HG02571 (cell line): ENCODE measurements at regions not wholly inside any gene's neighbourhood (a gene's known extent, or its start where the extent isn't known, plus 50 kb on each side); places are given as distances from the start of the nearest gene placed in this dataset.
"Not testable (repeated sequence)": the region's sequence is repeated elsewhere in the genome, so short reads cannot be mapped to it uniquely, and the experiment has no call there.

Experiments
- ATAC-seq: cut with Tn5 transposase; IDR thresholded peaks from one replicate; pipeline ENCODE4 v1.9.1; 2021; ENCODE audit warnings: mild to moderate bottlenecking, moderate library complexity; ENCODE audit not compliant: unreplicated experiment

DNA sequence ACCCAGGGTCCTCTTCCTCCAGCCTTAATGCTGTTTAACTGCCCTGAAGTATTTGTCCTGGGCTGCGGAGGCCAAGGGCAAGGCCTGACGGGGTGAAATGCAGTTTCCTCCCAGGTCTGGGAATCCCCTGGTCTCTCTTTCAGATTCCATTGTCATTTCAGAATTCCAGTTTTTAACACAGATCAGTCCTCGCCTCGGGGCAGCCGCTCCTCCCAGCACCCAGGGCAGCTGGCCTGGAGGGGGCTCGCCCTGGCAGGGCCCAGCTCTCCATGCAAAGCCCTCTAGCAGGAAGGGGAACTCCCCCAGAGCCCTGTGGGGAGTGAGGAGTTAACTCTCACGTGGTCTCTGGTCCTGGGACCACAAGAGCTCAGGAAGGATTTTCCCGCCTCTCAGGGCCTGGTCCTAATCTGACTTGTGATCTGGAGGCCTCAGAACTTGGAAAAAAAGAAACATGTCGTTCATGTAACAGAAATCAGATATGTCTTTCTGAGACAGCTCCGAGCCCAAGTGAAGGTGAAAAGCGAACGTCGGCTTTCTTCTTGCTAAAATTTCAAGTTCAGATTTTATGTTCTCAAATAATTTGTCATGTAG, 265.6 kb upstream of the SFSWAP start:
- no peak for ATAC-seq

DNA sequence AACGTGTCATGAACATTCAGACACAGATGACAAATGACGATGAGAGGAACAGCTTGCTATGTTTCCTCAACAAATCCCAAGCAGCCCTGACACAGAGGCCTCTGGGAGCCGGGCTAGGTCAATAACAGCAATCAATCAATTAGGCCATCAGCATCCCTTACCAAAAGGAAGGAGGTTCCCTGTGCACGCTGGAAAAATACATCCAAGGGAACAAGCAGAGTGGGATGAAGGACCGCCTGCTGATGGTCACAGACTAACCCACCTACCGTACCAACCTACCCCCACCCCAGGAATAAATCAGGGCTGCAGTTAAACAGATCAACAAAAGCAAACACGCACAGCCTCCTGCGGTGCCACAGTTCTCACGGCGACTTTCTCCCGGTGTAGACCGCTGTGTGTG, 265.1 kb upstream of the SFSWAP start:
- ATAC-seq = no peak

DNA sequence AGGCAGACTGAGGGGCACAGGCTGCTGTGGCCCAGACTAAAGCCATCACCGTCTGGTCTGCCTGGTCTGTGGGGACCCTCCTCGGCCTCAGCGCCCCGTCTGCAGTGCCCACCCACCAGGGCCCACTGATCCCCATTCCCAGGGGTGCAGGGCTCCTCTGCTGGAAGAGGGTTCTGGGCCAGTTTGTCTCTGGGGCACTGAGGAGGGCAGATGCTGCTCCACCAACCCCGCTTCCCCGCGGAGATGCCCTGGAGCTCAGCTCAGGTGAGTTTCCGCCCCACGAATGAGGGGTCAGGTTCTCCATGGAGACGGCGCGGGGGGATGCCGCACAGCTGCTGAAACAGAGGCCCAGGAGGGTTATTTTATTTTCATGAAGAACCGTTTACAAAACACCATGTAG, 263.3 kb upstream of the SFSWAP start:
- not testable (repeated sequence) for ATAC-seq

DNA sequence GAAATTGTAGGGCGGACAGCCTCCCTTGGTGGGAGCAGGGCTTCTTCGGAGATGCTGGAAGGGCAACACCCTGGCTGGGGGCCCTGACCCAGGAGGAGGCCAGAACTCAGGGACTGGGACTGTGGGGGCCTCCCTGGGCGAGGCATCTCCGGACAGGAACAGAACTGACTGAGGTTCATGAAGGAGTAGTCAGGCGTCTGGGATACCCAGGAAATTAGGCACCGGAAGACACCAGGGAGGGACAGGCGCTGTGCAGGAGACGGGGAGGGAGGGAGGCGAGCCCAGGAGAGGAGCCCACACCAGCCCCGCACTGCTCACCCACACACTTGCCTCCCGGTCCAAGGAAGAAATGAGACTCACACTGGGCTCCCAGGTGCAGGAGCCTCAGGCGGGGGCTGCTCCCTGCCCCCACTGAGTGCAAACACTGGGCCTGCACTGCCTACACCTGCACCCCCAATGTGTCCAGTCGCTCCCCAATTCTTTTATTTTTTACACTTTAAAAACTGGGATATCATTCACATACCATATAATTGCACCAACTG, 262.6 kb upstream of the SFSWAP start:
- ATAC-seq = no peak

DNA sequence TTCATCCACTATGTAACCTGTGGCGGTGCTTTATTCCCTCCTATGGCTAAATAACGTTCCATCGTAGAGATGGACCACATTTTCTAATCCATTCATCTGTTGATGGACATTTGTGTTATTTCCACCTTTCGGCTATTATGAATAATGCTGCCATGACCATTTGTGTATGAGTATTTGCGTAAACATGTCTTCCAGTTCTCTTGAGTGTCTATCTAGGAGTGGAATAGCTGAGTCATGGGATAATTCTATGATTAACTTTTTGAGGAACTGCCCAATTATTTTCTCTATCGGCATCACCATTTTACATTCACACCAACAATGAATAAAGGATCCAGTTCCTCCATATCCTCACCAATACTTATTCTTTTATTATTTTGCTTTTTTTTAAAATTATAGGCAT, 261.9 kb upstream of the SFSWAP start:
- no peak for ATAC-seq

DNA sequence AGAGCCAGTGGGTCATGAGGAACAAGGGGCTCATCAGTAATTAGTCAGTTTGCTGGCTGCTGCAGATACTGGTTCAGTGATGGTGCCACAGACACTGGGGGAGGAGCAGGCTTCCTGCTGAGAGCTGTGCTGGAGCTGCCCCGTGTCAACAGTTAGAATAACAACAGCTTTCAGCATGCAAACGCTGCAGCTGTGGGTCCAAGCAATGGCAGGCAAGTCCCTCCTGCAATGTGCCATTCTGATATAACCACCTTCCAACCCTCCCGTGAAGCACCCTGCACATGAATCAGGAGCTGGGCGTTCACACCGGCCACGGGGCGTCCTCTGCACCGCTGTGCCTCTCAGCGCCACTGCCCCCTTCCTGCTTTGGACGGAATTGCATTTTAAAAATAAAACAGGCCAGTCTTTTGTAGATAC, 258.4 kb upstream of the SFSWAP start:
- ATAC-seq = no peak

DNA sequence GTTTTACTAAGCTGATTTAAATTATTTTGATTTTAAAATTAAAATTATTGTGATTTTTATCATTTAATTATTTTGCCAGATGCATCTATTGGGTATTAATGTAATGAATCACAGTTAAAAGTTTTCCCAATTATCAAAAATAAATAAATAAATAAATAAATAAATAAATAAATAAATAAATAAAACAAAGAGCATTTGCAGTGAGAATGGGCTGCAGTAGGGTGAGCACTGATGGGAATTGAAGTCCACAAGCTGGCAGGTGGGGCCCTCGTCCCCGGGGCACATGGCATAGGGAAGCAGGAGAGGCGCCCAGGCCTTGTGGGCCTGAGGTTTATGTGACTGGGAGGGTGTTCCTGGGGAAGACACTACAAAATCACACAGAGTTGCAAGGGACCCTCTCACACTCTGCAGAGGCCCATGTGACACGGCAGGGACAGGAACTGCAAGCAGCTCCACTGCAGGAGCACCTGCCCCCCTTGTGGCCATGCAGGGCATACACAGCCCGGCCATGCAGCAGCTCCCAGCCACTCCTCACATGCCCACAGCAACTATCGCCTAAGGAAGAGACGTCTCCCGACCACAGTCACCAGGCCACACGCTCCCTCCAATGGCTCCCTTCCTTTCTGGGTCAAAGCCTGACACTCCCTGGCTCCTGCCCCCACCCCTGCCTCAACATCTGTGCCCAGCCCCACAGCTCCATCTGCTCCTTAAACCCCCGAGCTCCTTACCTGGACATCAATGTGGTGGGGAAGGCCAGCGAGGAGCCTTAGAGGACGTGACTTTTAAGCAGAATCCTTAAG, 256.3 kb upstream of the SFSWAP start:
- peak; percentile 58 for ATAC-seq

DNA sequence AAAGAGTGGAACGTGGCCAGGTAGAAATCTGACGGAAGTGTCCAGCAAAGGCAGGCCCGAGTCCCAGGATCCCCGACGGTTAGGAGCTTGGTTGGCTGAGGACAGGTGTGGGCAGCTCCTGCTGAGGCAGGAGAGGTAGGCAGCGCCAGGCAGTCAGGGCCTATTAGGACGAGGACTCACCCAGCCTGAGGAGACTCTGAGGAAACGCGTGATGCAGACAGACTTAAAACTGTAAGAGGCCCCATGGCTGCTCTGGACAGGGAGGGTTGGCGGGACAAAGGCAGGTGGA, 255.7 kb upstream of the SFSWAP start:
- ATAC-seq = no peak

DNA sequence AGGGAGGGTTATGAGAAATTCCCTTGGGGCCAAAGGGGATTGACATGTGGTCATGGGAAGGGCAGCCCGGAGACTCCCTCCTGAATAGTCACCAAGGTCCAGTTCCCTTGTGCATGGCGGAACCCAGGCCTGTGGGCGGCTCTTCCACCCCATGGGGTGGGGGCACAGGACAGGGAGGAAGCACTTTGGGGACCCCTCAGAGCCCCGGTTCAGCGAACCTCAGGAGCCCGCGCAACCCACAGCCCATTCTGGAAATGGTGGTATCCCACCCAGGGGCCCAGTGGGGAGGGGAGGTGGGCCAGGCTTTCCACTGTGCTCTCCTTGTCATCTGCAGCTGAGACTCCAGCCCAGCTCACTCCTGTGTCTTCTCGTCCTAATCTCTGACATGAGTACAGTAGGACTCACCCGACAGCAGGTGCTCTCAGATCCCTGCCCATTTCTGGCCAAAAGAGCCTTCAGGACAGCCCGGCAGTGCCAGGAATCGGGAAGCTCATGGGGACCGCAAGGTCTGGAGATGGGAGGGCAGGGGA, 255.2 kb upstream of the SFSWAP start:
- ATAC-seq = no peak

DNA sequence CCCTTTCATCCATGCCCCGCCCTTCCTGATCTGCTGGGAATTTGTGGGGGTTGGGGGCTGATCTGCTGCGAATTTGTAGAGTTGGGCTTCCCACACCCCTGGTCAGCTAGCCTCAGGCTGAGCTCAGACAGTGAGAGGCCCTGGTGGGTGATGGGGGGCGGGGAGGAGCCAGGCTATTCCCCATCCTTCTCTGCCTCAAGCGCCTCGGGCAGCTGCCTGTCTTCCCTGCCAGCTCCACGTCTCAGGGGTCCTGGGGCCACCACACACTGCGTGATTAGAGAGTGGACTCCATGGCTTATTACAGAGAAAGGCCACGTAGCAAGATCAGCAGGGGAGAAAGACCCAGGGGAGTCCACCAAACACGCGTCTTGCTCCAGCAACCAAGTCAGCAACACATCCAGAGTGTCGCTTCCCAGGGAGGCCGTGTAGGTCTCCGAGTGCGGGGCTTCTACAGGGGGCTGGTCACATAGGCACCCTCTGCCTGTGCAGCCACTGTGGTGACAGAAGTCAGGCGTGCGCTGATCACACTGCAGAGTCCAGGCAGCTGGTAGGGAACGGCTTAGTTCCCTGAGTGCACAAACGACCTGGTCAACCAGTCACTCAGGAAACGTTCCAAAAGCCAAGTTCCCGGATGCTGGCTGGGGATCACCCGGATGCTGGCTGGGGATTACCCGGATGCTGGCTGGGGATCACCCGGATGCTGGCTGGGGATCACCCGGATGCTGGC, 254.4 kb upstream of the SFSWAP start:
- no peak for ATAC-seq

DNA sequence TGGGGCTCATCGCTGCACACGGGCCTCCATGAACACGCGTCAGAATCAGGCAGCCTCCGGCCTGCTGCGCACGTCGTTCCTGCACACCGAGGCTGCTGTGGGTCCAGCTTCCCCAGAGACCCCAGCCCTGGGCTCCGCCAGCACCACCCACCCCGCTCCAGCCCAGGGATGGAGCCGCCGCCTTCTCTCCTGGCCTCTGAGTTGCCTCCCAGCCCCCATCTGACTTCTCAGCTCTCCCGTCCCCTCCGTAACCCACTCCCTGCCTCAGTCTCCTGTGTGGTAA, 253.9 kb upstream of the SFSWAP start:
- no peak for ATAC-seq

DNA sequence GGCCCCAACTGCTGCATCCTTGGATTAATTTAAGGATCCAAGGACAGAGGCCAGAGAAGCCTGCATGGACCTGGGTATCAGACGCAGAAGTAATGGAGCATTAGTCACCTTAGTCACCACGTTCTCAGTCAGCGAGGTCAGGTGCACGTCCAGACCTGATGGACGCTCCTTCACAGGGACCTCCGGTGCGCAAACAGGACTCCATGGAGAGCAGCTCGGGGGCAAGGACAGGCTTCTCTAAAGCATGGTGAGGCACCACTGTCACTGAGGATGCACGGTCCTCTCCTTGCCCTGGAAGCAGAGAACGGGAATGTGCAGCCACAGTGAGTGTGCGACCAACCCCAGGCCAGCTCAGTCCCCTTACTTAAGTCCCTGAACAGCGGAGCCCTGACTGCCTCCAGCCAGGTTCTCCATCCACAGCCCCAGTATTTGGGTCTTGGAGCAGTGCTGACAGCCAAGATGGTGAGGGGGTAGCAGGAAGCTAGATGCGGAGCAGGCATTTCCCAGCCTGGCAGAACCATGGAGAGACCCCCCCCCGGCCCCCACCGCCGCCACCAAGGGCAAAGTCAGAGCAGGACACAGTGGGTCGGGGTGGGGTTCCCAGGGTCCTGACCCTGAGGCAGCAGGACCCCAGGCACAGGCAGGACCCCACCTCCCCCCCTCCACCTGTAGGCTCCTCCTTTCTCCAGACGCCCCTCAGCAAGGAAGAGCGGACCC, 253.4 kb upstream of the SFSWAP start:
- ATAC-seq = no peak

DNA sequence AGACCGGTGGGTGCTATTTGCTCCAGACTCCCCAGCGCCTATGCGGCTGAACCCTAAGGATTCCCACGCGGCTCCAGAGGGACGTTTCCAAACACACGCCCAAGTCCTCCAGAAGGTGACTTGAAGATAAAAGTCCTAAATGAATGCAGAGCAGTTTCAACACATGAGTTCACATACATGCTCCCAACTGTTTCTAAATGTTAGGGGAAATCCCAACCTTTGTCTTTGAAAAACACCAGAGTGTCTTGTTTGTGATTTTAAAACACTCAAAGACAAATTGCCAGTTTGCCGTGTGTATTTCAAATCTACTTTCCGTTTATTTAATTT, 252.9 kb upstream of the SFSWAP start:
- no peak for ATAC-seq

DNA sequence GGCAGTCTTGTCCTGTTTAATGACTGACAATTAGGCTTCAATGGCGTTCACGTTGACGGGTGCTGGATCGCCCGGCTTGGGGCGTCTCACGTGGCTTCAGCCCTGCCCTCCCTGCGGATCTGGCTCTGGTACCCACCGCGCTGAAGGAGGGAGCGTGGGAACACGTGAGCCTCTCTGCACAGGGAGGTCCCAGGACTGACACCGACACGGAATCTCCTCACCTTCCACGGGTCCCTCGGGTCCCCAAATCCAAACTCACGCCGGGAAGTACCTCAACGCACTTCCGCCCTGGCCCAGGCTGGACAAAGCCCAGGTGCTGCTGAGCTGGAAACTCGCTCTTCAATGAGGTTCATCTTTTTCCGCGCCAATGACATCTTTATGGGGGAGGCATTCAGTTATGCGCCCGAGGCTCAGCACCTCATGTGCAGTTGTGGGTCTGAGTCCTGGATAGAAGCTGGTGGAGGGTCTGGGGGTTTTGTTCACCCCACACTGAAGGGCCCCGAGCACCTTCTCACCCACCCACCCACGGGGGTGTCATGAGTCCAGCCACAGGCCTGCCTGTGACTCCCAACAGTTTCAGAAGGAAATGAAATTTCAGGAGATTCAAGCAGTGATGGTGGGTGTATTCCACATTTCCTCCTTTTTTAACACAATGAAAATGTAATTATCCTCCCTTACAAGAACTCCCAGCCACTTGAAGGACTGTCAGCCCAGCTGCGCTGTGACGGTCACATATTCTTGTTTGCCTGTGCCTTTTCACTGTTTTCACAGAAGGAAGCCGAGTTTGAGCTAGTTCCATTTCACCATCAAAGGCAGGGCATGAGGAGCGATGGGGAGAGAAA, 251.7 kb upstream of the SFSWAP start:
- no peak for ATAC-seq

DNA sequence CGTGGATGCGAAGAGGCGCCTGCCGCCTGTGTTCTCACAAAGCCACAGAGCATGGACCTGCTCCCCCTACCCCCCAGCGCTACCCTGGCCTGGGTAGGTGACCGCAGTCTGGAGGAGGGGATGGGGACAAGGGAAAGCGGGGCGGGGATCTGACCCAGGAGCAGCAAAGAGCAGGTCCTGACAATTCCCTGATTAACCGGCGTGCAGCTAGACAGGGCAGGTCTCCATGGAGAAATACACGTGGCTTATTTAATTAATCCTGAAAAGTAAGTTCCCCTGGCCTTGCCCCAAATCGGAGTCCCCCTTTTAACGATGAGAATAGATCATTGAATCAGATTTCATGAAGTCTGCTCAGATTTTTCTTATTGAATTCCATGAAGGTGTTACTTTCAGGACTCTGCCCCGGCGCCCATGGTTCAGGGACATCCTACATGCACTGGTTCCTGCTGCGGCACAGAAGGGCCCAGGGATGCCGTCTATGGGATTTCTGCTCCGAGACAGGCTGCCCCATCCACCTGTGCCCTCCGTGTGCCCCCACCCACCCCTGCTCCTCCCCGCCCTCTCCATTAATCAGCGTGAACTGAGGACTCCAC, 251.0 kb upstream of the SFSWAP start:
- no peak for ATAC-seq

DNA sequence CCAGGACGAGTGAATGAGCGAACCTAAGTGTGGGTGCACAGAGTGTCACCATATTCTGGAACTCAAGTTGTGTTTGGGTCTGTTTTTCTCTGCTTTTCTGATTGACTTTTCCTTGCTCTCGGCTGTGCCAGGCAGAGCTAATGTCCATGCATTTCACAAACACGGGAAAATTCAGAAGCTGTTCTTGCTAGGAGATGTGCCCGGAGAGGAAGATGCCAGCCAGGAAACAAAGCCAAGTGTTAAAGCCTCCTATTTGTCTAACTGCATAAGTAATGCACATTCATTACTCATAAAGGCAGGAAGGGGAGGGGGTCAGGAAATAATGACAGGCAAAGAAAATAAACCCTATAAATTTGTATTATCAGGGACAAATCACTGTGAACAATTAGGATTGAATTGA, 250.4 kb upstream of the SFSWAP start:
- no peak for ATAC-seq

DNA sequence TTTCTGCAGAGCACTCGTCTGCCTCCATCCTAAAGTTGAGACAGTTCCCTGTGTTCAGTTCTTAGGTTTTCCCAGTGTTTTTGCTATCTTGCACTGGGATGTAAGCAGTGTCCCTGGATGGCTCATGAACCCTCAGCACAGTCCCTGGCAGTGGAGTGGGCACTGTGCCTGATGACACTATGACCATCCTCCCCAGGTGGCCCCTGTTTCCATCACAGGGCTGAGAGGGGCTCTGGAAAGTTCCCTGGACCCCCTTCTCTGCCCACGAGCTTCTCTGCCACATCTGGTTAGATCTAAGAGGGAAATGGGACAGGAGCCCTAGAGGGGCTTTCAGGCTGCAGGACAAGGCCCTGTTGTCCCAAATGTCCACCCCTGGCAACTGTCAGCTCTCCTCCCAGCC, 249.8 kb upstream of the SFSWAP start:
- ATAC-seq = no peak

DNA sequence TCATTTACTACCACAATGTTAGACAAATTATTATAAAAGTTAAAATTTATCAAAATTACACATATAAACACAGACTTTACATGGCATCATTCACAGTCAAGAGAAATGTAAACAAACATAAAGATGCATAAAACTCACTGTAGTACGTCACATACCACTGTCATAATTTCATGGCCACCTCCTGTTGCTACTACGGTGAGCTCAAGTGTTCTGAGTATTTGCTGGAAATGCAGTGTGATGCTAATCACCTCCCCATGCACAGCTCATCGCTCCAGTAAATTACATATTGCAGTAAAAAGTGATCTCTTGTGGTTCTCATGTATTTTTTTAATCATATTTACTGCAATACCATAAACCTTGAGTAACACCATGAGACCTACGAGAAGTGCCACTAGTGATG, 247.7 kb upstream of the SFSWAP start:
- no peak for ATAC-seq

DNA sequence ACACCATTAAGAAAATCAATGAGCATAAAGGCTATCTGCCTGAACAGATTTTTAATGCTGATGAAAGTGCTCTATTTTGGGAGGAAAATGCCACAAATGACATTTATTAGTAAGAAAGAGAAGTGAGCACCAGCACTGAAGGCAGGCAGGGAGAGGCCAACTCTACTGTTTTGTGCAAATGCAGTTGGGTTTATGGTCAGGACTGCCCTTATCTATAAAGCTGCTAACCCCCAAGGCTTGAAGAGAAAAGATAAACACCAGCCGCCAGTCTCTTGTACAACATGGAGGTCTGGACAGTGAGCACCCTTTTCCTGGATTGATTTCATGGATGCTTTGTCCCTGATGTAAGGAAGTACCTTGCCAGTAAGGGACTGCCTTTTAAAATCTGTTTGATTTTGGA, 246.8 kb upstream of the SFSWAP start:
- no peak for ATAC-seq

DNA sequence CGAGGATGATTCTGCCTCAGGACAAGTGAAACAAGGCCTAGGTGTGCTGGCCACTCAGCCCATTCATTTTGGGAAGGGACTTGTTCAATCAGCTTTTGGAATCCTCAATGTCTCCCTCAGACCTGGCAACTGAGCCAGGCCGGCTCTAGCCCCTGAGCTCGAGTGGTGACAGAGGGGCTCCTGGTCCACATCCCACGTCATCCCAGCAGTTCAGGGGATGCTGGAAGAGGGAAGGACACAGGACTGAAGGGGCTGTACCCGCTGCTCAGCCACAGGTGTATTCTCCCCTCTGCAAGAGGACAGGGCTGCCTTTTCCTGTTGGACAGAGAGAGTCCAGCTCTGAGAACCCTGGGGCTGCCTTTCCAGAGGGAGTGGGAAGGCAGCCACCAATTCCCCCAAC, 244.6 kb upstream of the SFSWAP start:
- no peak for ATAC-seq
